Mesothelial cell of epicardium (in vitro differentiated cells): ENCODE measurements at regions not wholly inside any gene's neighbourhood (a gene's known extent, or its start where the extent isn't known, plus 50 kb on each side); places are given as distances from the start of the nearest gene placed in this dataset.

Experiments
- DNase-seq, 2 experiments: peaks; one replicate each; pipeline ENCODE4 v3.0.0; 2021; ENCODE audit warnings: low spot score in 2 of 2; ENCODE audit not compliant: unreplicated experiment in 2 of 2
- H3K27ac Mint-ChIP-seq: 2 replicates; pipeline ENCODE4 v1.8.0; 2021; ENCODE audit warnings: mixed read lengths
- H3K27me3 Mint-ChIP-seq: 2 replicates; pipeline ENCODE4 v1.8.0; 2021; ENCODE audit warnings: low read depth, mixed read lengths
- H3K36me3 Mint-ChIP-seq: 2 replicates; pipeline ENCODE4 v1.8.0; 2021; ENCODE audit warnings: mixed read lengths
- H3K4me1 Mint-ChIP-seq: 2 replicates; pipeline ENCODE4 v1.8.0; 2021; ENCODE audit warnings: mixed read lengths
- H3K4me3 Mint-ChIP-seq: 2 replicates; pipeline ENCODE4 v1.8.0; 2021; ENCODE audit warnings: mild to moderate bottlenecking, moderate library complexity, mixed read lengths
- H3K9me3 Mint-ChIP-seq: 2 replicates; pipeline ENCODE4 v1.8.0; 2021; ENCODE audit warnings: mixed read lengths
- TF ChIP-seq, protein P1 (sequence below): fragments of 200-600 bp; sonication (generic); IDR thresholded peaks from one replicate; pipeline ENCODE4 v1.5.0; 2021; ENCODE audit warnings: antibody characterized with exemption; ENCODE audit not compliant: unreplicated experiment

- Mint-ChIP-seq H3K36me3 (no peaks in the 10 kb centered on the region), H3K27me3 (no peaks in the 10 kb centered on the region), H3K9me3 (no peaks in the 10 kb centered on the region), H3K27ac (no peak overlapping the region), H3K4me3 (no peak overlapping the region), H3K4me1 (peaks cover 58% of the 10 kb centered on the region)
- DNase-seq = no peak
- TF ChIP-seq, protein P1, sequence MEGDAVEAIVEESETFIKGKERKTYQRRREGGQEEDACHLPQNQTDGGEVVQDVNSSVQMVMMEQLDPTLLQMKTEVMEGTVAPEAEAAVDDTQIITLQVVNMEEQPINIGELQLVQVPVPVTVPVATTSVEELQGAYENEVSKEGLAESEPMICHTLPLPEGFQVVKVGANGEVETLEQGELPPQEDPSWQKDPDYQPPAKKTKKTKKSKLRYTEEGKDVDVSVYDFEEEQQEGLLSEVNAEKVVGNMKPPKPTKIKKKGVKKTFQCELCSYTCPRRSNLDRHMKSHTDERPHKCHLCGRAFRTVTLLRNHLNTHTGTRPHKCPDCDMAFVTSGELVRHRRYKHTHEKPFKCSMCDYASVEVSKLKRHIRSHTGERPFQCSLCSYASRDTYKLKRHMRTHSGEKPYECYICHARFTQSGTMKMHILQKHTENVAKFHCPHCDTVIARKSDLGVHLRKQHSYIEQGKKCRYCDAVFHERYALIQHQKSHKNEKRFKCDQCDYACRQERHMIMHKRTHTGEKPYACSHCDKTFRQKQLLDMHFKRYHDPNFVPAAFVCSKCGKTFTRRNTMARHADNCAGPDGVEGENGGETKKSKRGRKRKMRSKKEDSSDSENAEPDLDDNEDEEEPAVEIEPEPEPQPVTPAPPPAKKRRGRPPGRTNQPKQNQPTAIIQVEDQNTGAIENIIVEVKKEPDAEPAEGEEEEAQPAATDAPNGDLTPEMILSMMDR = no peak
Measured at GRCh38 chr1:178646821-178647220, 78.2 kb upstream of the RALGPS2 start.

DNA sequence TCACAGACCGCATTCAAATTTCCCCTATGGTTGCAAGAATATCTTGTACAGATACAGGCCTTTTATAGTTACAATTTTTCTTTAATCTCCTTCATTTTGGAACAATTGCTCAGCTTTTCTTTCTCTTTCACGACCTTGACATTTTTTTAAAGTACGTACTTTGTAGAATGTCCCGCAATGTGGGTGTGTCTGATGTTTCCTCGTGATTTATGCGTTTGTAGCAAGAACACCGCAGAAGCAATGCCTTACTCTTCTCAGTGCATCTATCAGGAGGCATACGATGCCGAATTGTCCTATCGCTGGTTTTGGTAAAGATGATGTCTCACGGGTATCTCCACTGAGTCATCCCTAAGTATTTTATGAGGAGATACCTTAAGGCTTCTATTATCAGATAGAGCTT is 76.9 kb upstream of the RALGPS2 start:
- no peak overlapping the region for H3K27ac Mint-ChIP-seq
- no peak for DNase-seq
- no peaks in the 10 kb centered on the region for H3K9me3 Mint-ChIP-seq
- TF ChIP-seq, protein P1 = no peak
- H3K27me3 Mint-ChIP-seq = no peaks in the 10 kb centered on the region
- no peaks in the 10 kb centered on the region for H3K36me3 Mint-ChIP-seq
- H3K4me1 Mint-ChIP-seq = peaks cover 52% of the 10 kb centered on the region
- no peak overlapping the region for H3K4me3 Mint-ChIP-seq

DNA sequence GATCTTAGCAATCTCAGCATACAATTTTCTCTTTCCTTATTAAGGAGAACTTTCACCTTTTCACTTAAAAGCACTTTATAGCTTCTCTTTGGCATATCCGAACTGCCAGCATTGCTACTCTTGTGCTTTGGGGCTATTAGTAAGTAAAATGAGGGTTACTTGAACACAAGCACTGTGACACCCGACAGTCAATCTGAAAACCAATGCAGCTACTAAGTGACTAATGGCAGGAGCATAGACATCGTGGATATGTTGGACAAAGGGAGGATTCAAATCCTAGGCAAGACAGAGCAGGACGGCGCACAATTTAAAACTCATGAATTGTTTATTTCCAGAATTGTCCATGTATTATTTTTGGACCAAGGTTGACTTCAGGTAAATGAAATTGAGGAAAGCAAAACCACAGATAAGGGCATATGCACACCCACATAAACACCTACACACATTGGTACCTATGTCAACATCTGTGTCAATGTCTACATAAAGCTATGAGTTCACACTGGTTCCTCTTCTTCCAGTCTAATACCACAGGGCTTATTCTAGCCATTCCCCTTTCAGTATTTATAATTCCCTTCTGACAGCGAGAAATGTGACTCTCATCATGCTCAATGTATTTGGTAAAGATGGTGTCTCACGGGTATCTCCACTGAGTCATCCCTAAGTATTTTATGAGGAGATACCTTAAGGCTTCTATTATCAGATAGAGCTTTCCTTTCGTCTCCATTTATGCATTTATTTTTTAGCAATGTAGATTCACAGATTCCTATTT is 75.3 kb upstream of the RALGPS2 start:
- Mint-ChIP-seq H3K36me3 (no peaks in the 10 kb centered on the region), H3K27me3 (no peaks in the 10 kb centered on the region), H3K4me3 (no peak overlapping the region), H3K9me3 (no peaks in the 10 kb centered on the region), H3K27ac (no peak overlapping the region), H3K4me1 (peaks cover 37% of the 10 kb centered on the region)
- no peak for DNase-seq
- TF ChIP-seq, protein P1 = no peak

DNA sequence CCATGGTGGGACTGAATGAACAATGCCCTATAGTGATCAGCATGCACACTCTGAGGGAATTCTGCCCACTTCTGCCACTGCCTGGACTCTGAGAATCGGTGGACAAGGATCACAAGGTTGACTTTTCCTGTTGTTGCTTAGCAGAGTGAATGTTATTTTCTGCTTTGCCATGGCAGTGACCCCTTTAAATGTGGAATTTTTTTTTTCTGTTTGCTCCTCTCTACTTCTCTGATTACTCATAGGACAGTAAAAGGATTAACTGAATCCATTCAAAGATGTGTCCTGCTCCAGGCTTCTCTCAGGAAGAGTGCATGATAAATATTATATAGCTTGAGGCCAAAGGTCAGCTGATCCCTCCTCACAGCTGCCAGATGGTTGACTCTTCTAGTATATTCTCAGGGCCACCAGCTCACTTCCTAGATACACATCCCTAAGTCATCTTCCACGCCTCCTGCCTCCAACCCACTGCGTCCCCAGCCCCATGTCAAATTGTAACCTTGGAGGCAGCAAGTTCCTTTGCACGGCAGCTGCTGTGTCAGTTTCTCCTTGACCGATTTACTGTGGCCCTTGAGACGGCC is 74.0 kb upstream of the RALGPS2 start:
- no peak overlapping the region for H3K4me3 Mint-ChIP-seq
- H3K27me3 Mint-ChIP-seq = no peaks in the 10 kb centered on the region
- H3K9me3 Mint-ChIP-seq = no peaks in the 10 kb centered on the region
- TF ChIP-seq, protein P1 = no peak
- peaks cover 29% of the 10 kb centered on the region for H3K4me1 Mint-ChIP-seq
- no peaks in the 10 kb centered on the region for H3K36me3 Mint-ChIP-seq
- H3K27ac Mint-ChIP-seq = peak overlapping the region; percentile 11
- no peak for DNase-seq

GRCh38 chr1:178651742-178652141 is 73.3 kb upstream of the RALGPS2 start:
- DNase-seq = no peak
- Mint-ChIP-seq H3K9me3 (no peaks in the 10 kb centered on the region), H3K36me3 (no peaks in the 10 kb centered on the region), H3K4me3 (no peak overlapping the region), H3K27me3 (no peaks in the 10 kb centered on the region), H3K27ac (no peak overlapping the region), H3K4me1 (peaks cover 27% of the 10 kb centered on the region)
- TF ChIP-seq, protein P1 = no peak
